HepG2 (cell line): ENCODE measurements at regions not wholly inside any gene's neighbourhood (a gene's known extent, or its start where the extent isn't known, plus 50 kb on each side); places are given as distances from the start of the nearest gene placed in this dataset.

Experiments
- ARID5B ChIP-seq: IDR thresholded peaks from 2 replicates; pipeline ENCODE4 v1.4.0; 2020; ENCODE audit warnings: mild to moderate bottlenecking, missing genetic modification reagents
- CERS6 ChIP-seq: sonication (generic); formaldehyde crosslinking; IDR thresholded peaks from 2 replicates; pipeline ENCODE4 v1.5.0; 2020; ENCODE audit warnings: missing genetic modification reagents
- PATZ1 ChIP-seq: sonication (generic); formaldehyde crosslinking; IDR thresholded peaks from 2 replicates; pipeline ENCODE4 v1.4.0; 2020; ENCODE audit warnings: missing genetic modification reagents
- PREB ChIP-seq: sonication (generic); formaldehyde crosslinking; IDR thresholded peaks from 2 replicates; pipeline ENCODE4 v1.4.0; 2020; ENCODE audit warnings: missing genetic modification reagents
- PTBP1 ChIP-seq: fragments of 200-400 bp; formaldehyde crosslinking; IDR thresholded peaks from 2 replicates; pipeline ENCODE4 v1.6.1; 2018; ENCODE audit warnings: low read length, low read depth; ENCODE audit not compliant: poor library complexity, severe bottlenecking
- RARA ChIP-seq: IDR thresholded peaks from 2 replicates; pipeline ENCODE4 v1.6.1; 2016; ENCODE audit warnings: missing genetic modification reagents, missing compliant biosample characterization
- SNAPC4 ChIP-seq: sonication (generic); formaldehyde crosslinking; IDR thresholded peaks from 2 replicates; pipeline ENCODE4 v1.4.0; 2020; ENCODE audit warnings: mild to moderate bottlenecking, missing genetic modification reagents
- TFE3 ChIP-seq: IDR thresholded peaks from 2 replicates; pipeline ENCODE4 v1.6.1; 2016
- ZBTB33 ChIP-seq: sonication (generic); formaldehyde crosslinking; IDR thresholded peaks from 2 replicates; pipeline ENCODE4 v1.4.0; 2020; ENCODE audit warnings: missing genetic modification reagents
- ZNF7 ChIP-seq: IDR thresholded peaks from 2 replicates; pipeline ENCODE4 v1.6.1; 2016; ENCODE audit warnings: missing biosample characterization, missing genetic modification reagents

GRCh38 chr1:212558693-212559480, 49.7 kb upstream of the ATF3 start (continued):
- TF ChIP-seq SNAPC4 (CRISPR knock-in tag) = no peak
- no peak for TF ChIP-seq ZBTB33 (CRISPR knock-in tag)
- TF ChIP-seq RARA (CRISPR knock-in tag) = no peak
- TF ChIP-seq CERS6 (CRISPR knock-in tag) = no peak
- TF ChIP-seq TFE3 (CRISPR knock-in tag) = 0 out of 2 replicates have a peak, but pooled peaks have one; percentile 39
- peak; percentile 30; the same call in 1 of the 2 replicates for TF ChIP-seq PATZ1
- TF ChIP-seq PREB = no peak
- TF ChIP-seq ARID5B = peak; percentile 45
- TF ChIP-seq PTBP1 = peak; percentile 61
- TF ChIP-seq ZNF7 (CRISPR knock-in tag) = no peak
